Mesenchymal stem cell (in vitro differentiated cells and primary cell): ENCODE measurements at regions not wholly inside any gene's neighbourhood (a gene's known extent, or its start where the extent isn't known, plus 50 kb on each side); places are given as distances from the start of the nearest gene placed in this dataset.
"Not testable (repeated sequence)": the region's sequence is repeated elsewhere in the genome, so short reads cannot be mapped to it uniquely, and the experiment has no call there.

ENCODE experiments used
- DNase-seq: peaks from one replicate; pipeline ENCODE4 v3.0.0-alpha.2; 2013
- H2AFZ ChIP-seq: one replicate; pipeline ENCODE4 v1.6.1; 2013; ENCODE audit warnings: low read depth, mild to moderate bottlenecking, control low read depth, inconsistent platforms, low read length, moderate library complexity
- H2AK5ac ChIP-seq: 2 replicates; pipeline ENCODE4 v1.6.1; 2013; ENCODE audit warnings: low read length, moderate library complexity, mild to moderate bottlenecking, inconsistent platforms; ENCODE audit not compliant: severe bottlenecking
- H2BK120ac ChIP-seq: one replicate; pipeline ENCODE4 v1.6.1; 2013; ENCODE audit warnings: low read depth, mild to moderate bottlenecking, inconsistent platforms, low read length, moderate library complexity
- H2BK12ac ChIP-seq, 2 experiments: one replicate each; pipeline ENCODE4 v1.6.1; 2013; ENCODE audit warnings: inconsistent platforms in 2 of 2, low read length in 2 of 2, mild to moderate bottlenecking in 2 of 2, moderate library complexity in 2 of 2, control low read depth in 1 of 2
- H2BK15ac ChIP-seq: one replicate; pipeline ENCODE4 v1.6.1; 2013; ENCODE audit warnings: mild to moderate bottlenecking, low read depth, inconsistent platforms; ENCODE audit not compliant: poor library complexity, severe bottlenecking
- H2BK5ac ChIP-seq: 2 replicates; pipeline ENCODE4 v1.6.1; 2013; ENCODE audit warnings: low read depth, mild to moderate bottlenecking, low read length, control low read depth, inconsistent platforms; ENCODE audit not compliant: poor library complexity, severe bottlenecking
- H3K14ac ChIP-seq, 2 experiments: one replicate each; pipeline ENCODE4 v1.6.1; 2013; ENCODE audit warnings: inconsistent platforms in 2 of 2, low read length in 2 of 2, control low read depth in 1 of 2, mild to moderate bottlenecking in 1 of 2, moderate library complexity in 1 of 2
- H3K18ac ChIP-seq, 2 experiments: one replicate each; pipeline ENCODE4 v1.6.1; 2013; ENCODE audit warnings: inconsistent platforms in 2 of 2, low read length in 2 of 2, control low read depth in 1 of 2, low read depth in 1 of 2, mild to moderate bottlenecking in 1 of 2
- H3K23ac ChIP-seq, 2 experiments: one replicate each; pipeline ENCODE4 v1.6.1; 2013; ENCODE audit warnings: inconsistent platforms in 2 of 2, low read length in 2 of 2, mild to moderate bottlenecking in 2 of 2, moderate library complexity in 2 of 2, control low read depth in 1 of 2
- H3K27ac ChIP-seq: 2 replicates; pipeline ENCODE4 v1.5.1; 2013; ENCODE audit warnings: mild to moderate bottlenecking, moderate library complexity, low read length, control low read depth, inconsistent platforms; ENCODE audit not compliant: poor library complexity, severe bottlenecking
- H3K27me3 ChIP-seq, 2 experiments: 2 replicates each; pipeline versions ENCODE4 v1.6.1 to v1.7.0; 2013; ENCODE audit warnings: low read length in 2 of 2, mild to moderate bottlenecking in 2 of 2, moderate library complexity in 2 of 2, control low read depth in 1 of 2, inconsistent platforms in 1 of 2; ENCODE audit not compliant: control insufficient read depth in 1 of 2, insufficient read depth in 1 of 2
- H3K36me3 ChIP-seq, 2 experiments: 2 replicates each; pipeline versions ENCODE4 v1.6.1 to v1.7.0; 2013; ENCODE audit warnings: low read length in 2 of 2, control low read depth in 1 of 2, inconsistent platforms in 1 of 2, low read depth in 1 of 2, mild to moderate bottlenecking in 1 of 2; ENCODE audit not compliant: insufficient read depth in 2 of 2, control insufficient read depth in 1 of 2
- H3K4ac ChIP-seq, 2 experiments: one replicate each; pipeline ENCODE4 v1.6.1; 2013; ENCODE audit warnings: inconsistent platforms in 2 of 2, low read length in 2 of 2, mild to moderate bottlenecking in 2 of 2, moderate library complexity in 2 of 2, control low read depth in 1 of 2, low read depth in 1 of 2
- H3K4me1 ChIP-seq: 2 replicates; pipeline ENCODE4 v1.6.1; 2013; ENCODE audit warnings: low read depth, low read length, control low read depth; ENCODE audit not compliant: control insufficient read depth, insufficient read depth
- H3K4me2 ChIP-seq: 2 replicates; pipeline ENCODE4 v1.6.1; 2013; ENCODE audit warnings: low read length, mild to moderate bottlenecking, inconsistent platforms; ENCODE audit not compliant: poor library complexity, severe bottlenecking
- H3K4me3 ChIP-seq, 2 experiments: 2 replicates each; pipeline versions ENCODE4 v1.5.1 to v1.7.0; 2013; ENCODE audit warnings: low read length in 2 of 2, mild to moderate bottlenecking in 2 of 2, control low read depth in 1 of 2, low read depth in 1 of 2; ENCODE audit not compliant: insufficient read depth in 1 of 2
- H3K79me1 ChIP-seq: replicated peaks from 2 replicates; pipeline ENCODE4 v1.6.1; 2013; ENCODE audit warnings: mild to moderate bottlenecking, control low read depth, low read length, inconsistent platforms; ENCODE audit not compliant: poor library complexity, severe bottlenecking
- H3K9ac ChIP-seq: 2 replicates; pipeline ENCODE4 v1.7.0; 2013; ENCODE audit warnings: mild to moderate bottlenecking, low read length, moderate library complexity
- H3K9me3 ChIP-seq: 2 replicates; pipeline ENCODE4 v1.7.0; 2013; ENCODE audit warnings: mild to moderate bottlenecking, low read length; ENCODE audit not compliant: control insufficient read depth
- H4K8ac ChIP-seq: one replicate; pipeline ENCODE4 v1.6.1; 2013; ENCODE audit warnings: inconsistent platforms, mild to moderate bottlenecking, low read length, moderate library complexity
- H4K91ac ChIP-seq: one replicate; pipeline ENCODE4 v1.6.1; 2013; ENCODE audit warnings: mild to moderate bottlenecking, low read length, inconsistent platforms
- WGBS: methylation state at CpG from one replicate; pipeline ENCODE4 v1.1.7; 2013; ENCODE audit warnings: mixed read lengths; 5-methylcytosine and 5-hydroxymethylcytosine counted together

- not testable (repeated sequence) for H3K14ac ChIP-seq, H3K4ac ChIP-seq, H3K9ac ChIP-seq, H3K23ac ChIP-seq, H2BK120ac ChIP-seq, DNase-seq, H3K9me3 ChIP-seq, H3K4me2 ChIP-seq, H2BK12ac ChIP-seq, H3K36me3 ChIP-seq, H3K18ac ChIP-seq, H2BK15ac ChIP-seq, H4K8ac ChIP-seq, H3K4me3 ChIP-seq, H2AK5ac ChIP-seq, H3K27me3 ChIP-seq, H3K79me1 ChIP-seq, H3K27ac ChIP-seq, H4K91ac ChIP-seq, H2BK5ac ChIP-seq, H2AFZ ChIP-seq, H3K4me1 ChIP-seq
Observed at GRCh38 chr17:71813861-71814260, 307.0 kb upstream of the SOX9 start.

- Histone ChIP-seq H3K27ac (no peak overlapping the region), H2BK15ac (no peak overlapping the region), H4K91ac (no peak overlapping the region), H2BK5ac (no peak overlapping the region), H3K18ac (no peak overlapping the region), H3K23ac (no peak overlapping the region), H3K27me3 (peaks cover 4 to 5% of the 10 kb centered on the region in 2 experiments), H3K4me2 (no peak overlapping the region), H2AK5ac (no peak overlapping the region), H3K14ac (no peak overlapping the region), H3K4ac (no peak overlapping the region), H3K9ac (no peak overlapping the region), H3K4me1 (no peaks in the 10 kb centered on the region), H3K9me3 (no peaks in the 10 kb centered on the region), H3K36me3 (no peaks in the 10 kb centered on the region), H2BK12ac (no peak overlapping the region), H2BK120ac (no peak overlapping the region), H3K4me3 (no peak overlapping the region), H3K79me1 (no peaks in the 10 kb centered on the region), H2AFZ (no peak overlapping the region), H4K8ac (no peak overlapping the region)
- WGBS, result 84% methylated on average over 4 of the region's 4 CpGs
- no peak for DNase-seq
Observed at GRCh38 chr17:71821511-71821910, 299.3 kb upstream of the SOX9 start.

GRCh38 chr17:71824671-71825070, 296.1 kb upstream of the SOX9 start:
- no peak overlapping the region for H2BK12ac ChIP-seq
- no peak overlapping the region for H2AFZ ChIP-seq
- no peak overlapping the region for H4K8ac ChIP-seq
- no peak overlapping the region for H2BK120ac ChIP-seq
- H3K27ac ChIP-seq, result no peak overlapping the region
- H3K4me3 ChIP-seq, result no peak overlapping the region
- no peak overlapping the region for H3K4me2 ChIP-seq
- no peak overlapping the region for H2BK5ac ChIP-seq
- H3K27me3 ChIP-seq, result peaks cover 15 to 19% of the 10 kb centered on the region in 2 experiments
- no peak for DNase-seq
- H3K9me3 ChIP-seq, result no peaks in the 10 kb centered on the region
- no peaks in the 10 kb centered on the region for H3K36me3 ChIP-seq
- no peak overlapping the region for H3K23ac ChIP-seq
- no peak overlapping the region for H3K9ac ChIP-seq
- no peak overlapping the region for H3K18ac ChIP-seq
- H3K4ac ChIP-seq, result no peak overlapping the region
- H4K91ac ChIP-seq, result no peak overlapping the region
- no peak overlapping the region for H2AK5ac ChIP-seq
- H3K4me1 ChIP-seq, result no peaks in the 10 kb centered on the region
- H3K79me1 ChIP-seq, result no peaks in the 10 kb centered on the region
- WGBS, result 73% methylated on average over 4 of the region's 4 CpGs
- no peak overlapping the region for H2BK15ac ChIP-seq
- H3K14ac ChIP-seq, result no peak overlapping the region

GRCh38 chr17:71825687-71826086, 295.1 kb upstream of the SOX9 start:
- H4K91ac ChIP-seq, result no peak overlapping the region
- no peak overlapping the region for H3K4me2 ChIP-seq
- no peak overlapping the region for H2BK120ac ChIP-seq
- no peaks in the 10 kb centered on the region for H3K36me3 ChIP-seq
- H3K4me1 ChIP-seq, result no peaks in the 10 kb centered on the region
- no peaks in the 10 kb centered on the region for H3K79me1 ChIP-seq
- H2AFZ ChIP-seq, result no peak overlapping the region
- DNase-seq, result no peak
- no peak overlapping the region for H2AK5ac ChIP-seq
- peaks cover 17 to 29% of the 10 kb centered on the region in 2 experiments for H3K27me3 ChIP-seq
- H3K4ac ChIP-seq, result no peak overlapping the region
- H3K9ac ChIP-seq, result no peak overlapping the region
- no peak overlapping the region for H2BK15ac ChIP-seq
- WGBS, result 85% methylated on average over 4 of the region's 4 CpGs
- H3K4me3 ChIP-seq, result no peak overlapping the region
- no peak overlapping the region for H3K23ac ChIP-seq
- no peak overlapping the region for H3K14ac ChIP-seq
- no peaks in the 10 kb centered on the region for H3K9me3 ChIP-seq
- H3K18ac ChIP-seq, result no peak overlapping the region
- no peak overlapping the region for H3K27ac ChIP-seq
- no peak overlapping the region for H4K8ac ChIP-seq
- H2BK5ac ChIP-seq, result no peak overlapping the region
- H2BK12ac ChIP-seq, result no peak overlapping the region
